GM21360 (cell line): ENCODE measurements at regions not wholly inside any gene's neighbourhood (a gene's known extent, or its start where the extent isn't known, plus 50 kb on each side); places are given as distances from the start of the nearest gene placed in this dataset.
"Not testable (repeated sequence)": the region's sequence is repeated elsewhere in the genome, so short reads cannot be mapped to it uniquely, and the experiment has no call there.

Experiments
- ATAC-seq: cut with Tn5 transposase; IDR thresholded peaks from one replicate; pipeline ENCODE4 v1.9.1; 2021; ENCODE audit warnings: mild to moderate bottlenecking, moderate library complexity; ENCODE audit not compliant: unreplicated experiment

DNA sequence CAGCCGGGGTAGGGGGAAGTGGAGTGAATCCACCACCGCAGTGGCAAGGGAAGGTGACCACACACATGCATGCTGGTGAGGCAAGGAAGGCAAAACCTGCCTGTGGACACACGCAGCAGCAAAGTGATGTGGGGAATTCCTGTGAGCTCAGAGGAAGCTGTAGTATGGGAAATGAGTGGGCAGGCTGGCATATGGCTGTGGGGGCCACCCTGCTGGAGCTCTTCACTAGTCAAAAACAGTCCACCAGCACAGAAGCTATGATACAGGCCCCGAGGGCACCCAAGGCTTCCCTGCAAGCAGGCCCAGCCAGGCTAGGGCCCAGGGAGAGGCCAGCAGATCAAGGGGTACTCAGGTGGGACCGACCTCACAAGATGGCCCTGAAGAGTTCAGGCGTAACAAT, 239.1 kb downstream of the CHM start:
- no peak for ATAC-seq

DNA sequence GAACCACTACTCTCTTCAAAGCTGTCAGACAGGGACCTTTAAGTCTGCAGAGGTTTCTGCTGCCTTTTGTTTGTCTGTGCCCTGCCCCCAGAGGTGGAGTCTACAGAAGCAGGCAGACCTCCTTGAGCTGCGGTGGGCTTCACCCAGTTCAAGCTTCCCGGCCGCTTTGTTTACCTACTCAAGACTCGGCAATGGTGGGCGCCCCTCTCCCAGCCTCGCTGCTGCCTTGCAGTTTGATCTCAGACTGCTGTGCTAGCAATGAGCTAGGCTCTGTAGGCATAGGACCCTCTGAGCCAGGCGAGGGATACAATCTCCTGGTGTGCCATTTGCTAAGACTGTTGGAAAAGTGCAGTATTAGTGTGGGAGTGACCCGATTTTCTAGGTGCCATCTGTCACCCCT, 275.0 kb downstream of the CHM start:
- not testable (repeated sequence) for ATAC-seq

GRCh38 chrX:85765651-85766050, 281.7 kb downstream of the CHM start:
- ATAC-seq = no peak

GRCh38 chrX:85723025-85723424, 324.3 kb downstream of the CHM start:
- ATAC-seq = not testable (repeated sequence)

- not testable (repeated sequence) for ATAC-seq
Measured at GRCh38 chrX:85703233-85703632, 323.8 kb upstream of the POF1B start.

DNA sequence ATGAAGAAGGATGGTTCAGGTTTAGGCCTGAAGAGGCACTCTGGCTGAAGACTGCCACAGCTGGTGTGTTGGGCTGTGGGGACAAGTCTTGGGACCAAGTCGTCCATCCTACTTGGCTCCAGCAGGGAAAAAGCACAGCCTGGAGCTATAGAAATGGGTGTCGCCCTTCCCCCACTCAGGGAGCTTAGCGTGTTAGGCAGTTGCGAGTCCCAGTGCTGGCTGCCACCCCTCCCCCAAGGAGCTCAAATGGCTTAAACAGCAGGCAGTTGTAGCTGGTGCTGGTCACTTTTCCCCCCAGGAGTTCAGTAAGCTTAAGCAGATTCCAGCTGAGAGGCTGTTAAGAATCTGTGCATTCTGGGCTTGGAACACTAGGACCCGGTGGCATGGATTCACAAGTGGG, 319.5 kb upstream of the POF1B start:
- no peak for ATAC-seq

GRCh38 chrX:85685843-85686242, 306.4 kb upstream of the POF1B start:
- no peak for ATAC-seq

DNA sequence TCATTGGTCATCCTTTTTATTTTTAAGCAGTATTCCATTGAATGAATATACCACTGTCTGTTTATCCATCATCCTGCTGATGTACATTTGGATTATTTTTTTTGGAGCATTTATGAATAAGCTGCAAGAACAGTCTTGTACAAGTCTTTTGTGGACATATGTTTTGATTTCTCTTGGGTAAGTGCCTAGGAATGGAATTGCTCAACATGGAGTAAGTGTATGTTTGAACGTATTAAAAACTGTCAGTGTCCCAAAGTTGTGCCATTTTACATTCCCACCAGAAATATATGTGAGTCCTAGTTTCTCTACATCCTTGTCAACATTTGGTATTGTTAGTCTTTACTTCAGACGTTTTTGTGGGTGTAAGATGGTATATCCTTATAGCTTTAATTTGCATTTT, 287.0 kb upstream of the POF1B start:
- no peak for ATAC-seq

DNA sequence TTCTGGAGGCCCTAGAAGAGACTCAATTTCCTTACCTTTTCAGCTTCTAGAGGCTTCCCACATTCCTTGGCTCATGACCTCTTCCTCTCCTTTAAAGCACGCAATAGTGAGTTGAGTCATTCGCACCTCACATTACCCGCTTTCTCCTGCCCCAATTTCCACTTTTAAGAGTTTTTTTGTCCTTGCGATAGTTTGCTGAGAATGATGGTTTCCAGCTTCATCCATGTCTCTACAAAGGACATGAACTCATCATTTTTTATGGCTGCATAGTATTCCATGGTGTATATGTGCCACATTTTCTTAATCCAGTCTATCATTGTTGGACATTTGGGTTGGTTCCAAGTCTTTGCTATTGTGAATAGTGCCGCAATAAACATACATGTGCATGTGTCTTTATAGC, 284.5 kb upstream of the POF1B start:
- not testable (repeated sequence) for ATAC-seq

- no peak for ATAC-seq
Measured at GRCh38 chrX:85630901-85631300, 251.4 kb upstream of the POF1B start.

GRCh38 chrX:85627363-85627762, 247.9 kb upstream of the POF1B start:
- ATAC-seq = no peak

GRCh38 chrX:85622635-85623034, 243.2 kb upstream of the POF1B start:
- no peak for ATAC-seq

DNA sequence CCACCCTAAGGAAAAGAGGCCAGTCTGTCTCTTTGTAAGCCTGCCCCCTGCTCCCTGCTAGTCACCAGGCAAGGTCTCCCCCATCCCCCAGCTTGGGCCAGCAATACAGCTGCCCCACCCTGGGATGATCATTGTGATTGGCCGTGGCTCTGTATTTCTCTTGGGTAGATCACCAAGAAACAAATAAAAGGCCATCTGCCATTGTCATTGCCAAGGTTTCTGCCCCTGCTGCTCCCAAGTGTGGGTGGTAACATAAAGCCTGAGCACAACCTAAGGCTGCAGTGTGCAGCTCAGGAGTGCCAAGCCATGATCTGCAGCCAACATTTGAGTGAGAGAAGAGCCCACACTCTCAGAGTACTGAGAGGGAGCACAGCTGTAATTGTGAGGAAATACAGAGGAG, 241.0 kb upstream of the POF1B start:
- no peak for ATAC-seq

GRCh38 chrX:85619962-85620361, 240.5 kb upstream of the POF1B start:
- no peak for ATAC-seq

GRCh38 chrX:85611926-85612325, 232.5 kb upstream of the POF1B start:
- ATAC-seq = no peak

- ATAC-seq = no peak
Measured at GRCh38 chrX:85592980-85593379, 213.5 kb upstream of the POF1B start.

DNA sequence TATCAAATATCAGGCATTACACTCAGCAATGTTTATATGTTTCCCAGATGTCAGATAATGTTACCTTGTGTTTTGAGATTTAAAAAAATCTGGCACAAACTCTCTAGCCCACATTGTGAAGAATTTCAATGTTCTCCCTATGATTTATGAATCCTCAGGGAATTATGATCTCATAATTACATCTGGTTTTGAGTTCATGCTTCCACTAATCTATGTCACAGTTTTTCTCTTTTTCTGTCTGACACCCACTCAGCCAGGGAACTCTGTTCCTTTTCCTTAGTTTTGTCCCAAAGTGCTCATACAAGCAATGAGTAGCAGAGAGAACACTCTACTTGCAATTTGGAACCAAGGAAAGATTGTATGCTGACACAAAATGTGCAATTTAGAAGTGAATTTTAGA, 212.1 kb upstream of the POF1B start:
- ATAC-seq = no peak

DNA sequence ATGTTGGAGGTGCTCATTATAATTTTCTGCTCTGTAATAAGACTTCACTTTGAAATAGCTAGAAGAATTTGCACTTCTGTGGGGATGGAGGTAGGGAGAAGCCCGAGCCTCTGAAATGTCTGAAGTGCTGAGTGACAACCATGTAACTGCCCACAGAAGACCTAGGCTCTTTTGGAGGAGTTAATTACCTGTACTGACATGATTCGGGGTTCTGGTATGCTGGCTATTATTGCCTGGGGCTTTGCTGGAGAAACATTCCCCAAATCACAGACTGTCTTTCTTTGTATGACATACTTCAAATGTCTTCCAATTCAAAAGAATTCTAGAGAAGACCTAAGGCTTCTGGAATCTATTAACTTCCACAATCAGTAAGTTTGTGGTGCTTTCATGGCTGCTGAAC, 211.2 kb upstream of the POF1B start:
- ATAC-seq = no peak

- ATAC-seq = peak; percentile 66
Measured at GRCh38 chrX:85573801-85574200, 194.3 kb upstream of the POF1B start.

- ATAC-seq = no peak
Measured at GRCh38 chrX:85570496-85570895, 191.0 kb upstream of the POF1B start.

DNA sequence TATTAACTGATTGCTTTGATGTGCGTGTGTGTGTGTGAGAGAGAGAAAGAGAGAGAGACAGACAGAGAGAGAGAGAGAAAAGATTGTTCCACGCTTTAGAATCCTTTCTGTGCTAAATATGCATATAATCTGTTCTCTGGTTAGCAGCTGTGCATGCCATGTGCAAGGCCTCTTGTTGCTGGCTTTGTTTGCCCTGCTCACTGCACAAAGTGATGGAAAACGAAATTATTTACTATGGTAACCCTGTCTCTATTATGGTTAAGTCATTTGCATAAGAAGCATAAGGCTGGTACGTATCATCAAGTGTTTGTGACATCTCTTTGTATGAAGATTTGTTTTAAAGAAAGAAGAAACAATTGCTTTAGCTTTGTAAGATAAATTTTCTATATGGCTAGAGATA, 190.2 kb upstream of the POF1B start:
- ATAC-seq = no peak

GRCh38 chrX:85569096-85569495, 189.6 kb upstream of the POF1B start:
- no peak for ATAC-seq

DNA sequence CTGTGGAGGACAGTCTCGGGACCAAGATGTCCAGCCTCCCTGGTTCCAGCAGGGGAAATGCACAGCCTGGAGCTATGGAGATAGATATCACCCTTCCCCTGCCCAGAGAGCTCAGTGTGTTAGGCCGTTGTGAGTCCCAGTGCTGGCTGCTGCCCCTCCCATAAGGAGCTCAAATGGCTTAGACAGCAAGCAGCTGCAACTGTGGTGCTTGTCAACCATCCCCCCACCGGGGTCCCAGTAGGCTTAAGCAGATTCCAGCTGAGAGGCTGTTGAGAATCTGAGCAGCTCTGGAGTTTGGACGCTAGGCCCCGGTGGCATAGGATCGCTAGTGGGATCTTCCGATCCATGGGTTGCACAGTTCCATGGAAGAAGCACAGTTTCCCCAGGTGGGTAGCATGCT, 181.8 kb upstream of the POF1B start:
- no peak for ATAC-seq

GRCh38 chrX:85544609-85545008, 165.1 kb upstream of the POF1B start:
- ATAC-seq = no peak
